ENCODE measurements at regions not wholly inside any gene's neighbourhood (a gene's known extent, or its start where the extent isn't known, plus 50 kb on each side); places are given as distances from the start of the nearest gene placed in this dataset.

DNA sequence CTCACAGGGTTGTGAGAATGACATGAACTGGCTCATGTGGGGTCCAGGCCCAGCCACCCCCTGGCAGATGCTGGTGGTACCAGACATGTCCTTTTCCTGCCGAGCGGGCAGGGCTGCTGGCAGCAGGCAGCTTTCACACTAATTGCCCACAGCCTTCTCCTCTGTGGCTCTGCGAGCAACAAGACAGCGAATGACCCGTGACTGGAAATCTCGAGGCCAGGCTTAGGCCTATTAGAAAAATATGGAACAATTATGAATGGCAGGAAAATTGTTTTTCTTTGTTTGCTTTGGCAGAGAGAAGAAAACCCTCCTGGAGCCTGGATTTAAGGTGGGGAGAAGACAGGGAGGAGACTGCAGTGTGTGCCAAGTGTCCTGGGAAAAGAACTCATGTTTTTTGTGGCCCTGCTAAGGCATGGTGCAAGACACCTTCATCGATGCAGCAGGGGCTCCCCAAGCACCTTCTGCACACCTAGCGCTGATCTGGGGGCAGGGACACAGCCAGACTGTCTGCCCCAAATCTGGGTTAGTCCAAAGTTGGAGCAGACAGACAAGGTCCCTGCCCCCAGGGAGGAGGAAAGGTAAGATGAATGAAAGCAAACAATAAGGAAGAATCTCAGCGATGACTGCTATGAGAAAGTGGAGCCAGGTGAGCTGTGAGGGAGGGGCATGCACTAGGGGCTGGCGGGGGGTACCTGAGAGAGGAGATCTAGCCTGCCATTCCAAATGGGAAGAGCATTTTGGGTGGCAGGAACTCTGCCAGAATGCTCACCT is 193.8 kb upstream of the TLE3 start:
- no peak for TF ChIP-seq CEBPB (IDR thresholded peaks at IDR 0.05; ENCODE audit: low read depth, low read length)
- TF ChIP-seq, protein P1, sequence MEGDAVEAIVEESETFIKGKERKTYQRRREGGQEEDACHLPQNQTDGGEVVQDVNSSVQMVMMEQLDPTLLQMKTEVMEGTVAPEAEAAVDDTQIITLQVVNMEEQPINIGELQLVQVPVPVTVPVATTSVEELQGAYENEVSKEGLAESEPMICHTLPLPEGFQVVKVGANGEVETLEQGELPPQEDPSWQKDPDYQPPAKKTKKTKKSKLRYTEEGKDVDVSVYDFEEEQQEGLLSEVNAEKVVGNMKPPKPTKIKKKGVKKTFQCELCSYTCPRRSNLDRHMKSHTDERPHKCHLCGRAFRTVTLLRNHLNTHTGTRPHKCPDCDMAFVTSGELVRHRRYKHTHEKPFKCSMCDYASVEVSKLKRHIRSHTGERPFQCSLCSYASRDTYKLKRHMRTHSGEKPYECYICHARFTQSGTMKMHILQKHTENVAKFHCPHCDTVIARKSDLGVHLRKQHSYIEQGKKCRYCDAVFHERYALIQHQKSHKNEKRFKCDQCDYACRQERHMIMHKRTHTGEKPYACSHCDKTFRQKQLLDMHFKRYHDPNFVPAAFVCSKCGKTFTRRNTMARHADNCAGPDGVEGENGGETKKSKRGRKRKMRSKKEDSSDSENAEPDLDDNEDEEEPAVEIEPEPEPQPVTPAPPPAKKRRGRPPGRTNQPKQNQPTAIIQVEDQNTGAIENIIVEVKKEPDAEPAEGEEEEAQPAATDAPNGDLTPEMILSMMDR (conservative IDR thresholded peaks at IDR 0.05; ENCODE audit: low read depth, low read length), result no peak
- no peak for TF ChIP-seq POLR2A (IDR thresholded peaks at IDR 0.05; ENCODE audit: low read depth, low read length)
- no peak for TF ChIP-seq MAZ (IDR thresholded peaks at IDR 0.05; ENCODE audit: borderline replicate concordance, low read depth, low read length)
- no peak for TF ChIP-seq RFX5 (IDR thresholded peaks at IDR 0.05; ENCODE audit: low read depth, low read length)
- no peak for TF ChIP-seq FOS (IDR thresholded peaks at IDR 0.05; ENCODE audit: low read depth, low read length)
- TF ChIP-seq MXI1 (IDR thresholded peaks at IDR 0.05; ENCODE audit: borderline replicate concordance, low read depth, low read length), result no peak
- no peak for TF ChIP-seq CHD1 (IDR thresholded peaks at IDR 0.05; ENCODE audit: low read depth, low read length)
- TF ChIP-seq, protein P2, sequence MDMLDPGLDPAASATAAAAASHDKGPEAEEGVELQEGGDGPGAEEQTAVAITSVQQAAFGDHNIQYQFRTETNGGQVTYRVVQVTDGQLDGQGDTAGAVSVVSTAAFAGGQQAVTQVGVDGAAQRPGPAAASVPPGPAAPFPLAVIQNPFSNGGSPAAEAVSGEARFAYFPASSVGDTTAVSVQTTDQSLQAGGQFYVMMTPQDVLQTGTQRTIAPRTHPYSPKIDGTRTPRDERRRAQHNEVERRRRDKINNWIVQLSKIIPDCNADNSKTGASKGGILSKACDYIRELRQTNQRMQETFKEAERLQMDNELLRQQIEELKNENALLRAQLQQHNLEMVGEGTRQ (IDR thresholded peaks at IDR 0.05; ENCODE audit: low read depth, low read length), result no peak
